Iris pigment epithelial cell (primary cell): ENCODE measurements at regions not wholly inside any gene's neighbourhood (a gene's known extent, or its start where the extent isn't known, plus 50 kb on each side); places are given as distances from the start of the nearest gene placed in this dataset.

Experiments
- DNase-seq: peaks from one replicate; pipeline ENCODE4 v3.0.0-alpha.2; 2011; ENCODE audit warnings: low read depth

DNA sequence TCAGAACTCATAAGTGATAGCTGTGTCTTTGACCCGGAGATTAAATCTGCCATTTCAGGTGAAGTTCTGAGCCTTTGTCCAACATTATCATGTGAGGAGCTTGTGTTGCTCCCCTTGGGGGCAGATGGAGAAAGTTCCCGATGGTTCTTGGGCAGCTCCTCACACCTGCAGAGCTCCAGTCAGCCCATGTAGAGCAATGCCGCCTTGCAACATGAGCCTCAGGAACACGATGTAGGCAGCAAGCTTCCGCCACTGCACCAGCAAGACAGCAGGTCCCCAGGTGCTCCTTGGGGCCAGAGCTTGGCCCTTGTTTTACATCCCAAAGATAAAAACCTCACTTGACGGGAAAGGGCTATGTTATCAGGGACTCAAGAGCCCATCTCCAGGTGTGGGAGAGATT, 292.7 kb downstream of the IRX1 start:
- DNase-seq, result no peak

GRCh38 chr5:3889412-3890142, 293.9 kb downstream of the IRX1 start:
- DNase-seq, result no peak

DNA sequence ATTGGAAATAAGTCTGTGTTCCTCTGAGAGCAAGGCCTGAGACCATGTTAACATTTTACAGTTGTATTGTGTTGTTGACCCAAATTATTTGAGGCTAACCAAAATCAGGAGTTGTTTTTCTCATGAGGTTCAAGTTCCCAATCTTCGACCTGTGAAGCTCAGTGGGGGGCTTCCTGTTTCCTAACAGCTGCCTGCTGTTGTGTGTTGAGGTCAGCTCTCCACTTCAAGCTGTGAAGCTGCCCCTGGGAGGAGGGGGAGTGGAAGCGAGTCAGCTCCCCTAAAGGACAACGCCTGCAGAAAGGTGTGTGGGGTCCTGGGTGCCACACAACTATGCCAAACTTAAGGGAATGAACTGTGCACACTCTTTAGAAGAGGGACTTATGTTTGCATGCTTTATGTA, 295.5 kb downstream of the IRX1 start:
- DNase-seq, result no peak

DNA sequence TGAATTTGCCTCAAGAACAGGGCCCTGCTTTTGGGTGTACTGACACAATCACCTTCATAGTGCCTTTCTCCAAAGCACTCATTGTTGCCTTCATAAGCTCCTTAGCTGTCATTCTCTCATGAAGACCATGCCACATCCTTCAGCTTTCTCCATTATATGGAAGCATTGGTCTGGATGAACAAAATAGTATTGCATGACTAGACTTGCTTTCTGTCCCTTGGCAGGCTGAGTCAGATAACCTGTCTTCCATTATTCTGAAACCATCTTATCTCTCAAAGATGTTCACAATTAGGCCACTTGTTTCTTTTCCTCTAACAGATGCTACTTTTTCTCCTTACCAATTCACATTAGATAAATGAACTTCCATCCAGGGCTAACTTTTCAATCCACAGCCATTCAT, 297.9 kb downstream of the IRX1 start:
- DNase-seq, result no peak

DNA sequence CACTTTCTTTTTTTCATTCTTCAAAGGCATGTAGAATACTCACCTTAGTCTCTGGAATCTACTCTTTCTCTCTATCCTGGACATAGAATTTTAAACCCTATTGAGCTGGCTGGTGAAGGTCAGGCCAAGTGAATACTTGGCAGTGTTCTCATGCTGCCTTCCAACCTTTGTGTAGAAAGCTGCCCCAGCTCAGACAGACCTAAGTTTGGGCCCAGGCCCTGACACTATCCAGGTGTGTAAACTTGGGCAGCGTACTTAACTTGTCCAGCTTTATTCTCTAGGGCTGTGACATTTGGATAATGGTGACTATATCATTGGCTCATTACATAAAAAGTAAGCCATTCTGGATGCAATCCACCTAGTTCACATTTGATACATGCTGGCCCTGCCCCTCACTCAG, 298.3 kb downstream of the IRX1 start:
- no peak for DNase-seq

DNA sequence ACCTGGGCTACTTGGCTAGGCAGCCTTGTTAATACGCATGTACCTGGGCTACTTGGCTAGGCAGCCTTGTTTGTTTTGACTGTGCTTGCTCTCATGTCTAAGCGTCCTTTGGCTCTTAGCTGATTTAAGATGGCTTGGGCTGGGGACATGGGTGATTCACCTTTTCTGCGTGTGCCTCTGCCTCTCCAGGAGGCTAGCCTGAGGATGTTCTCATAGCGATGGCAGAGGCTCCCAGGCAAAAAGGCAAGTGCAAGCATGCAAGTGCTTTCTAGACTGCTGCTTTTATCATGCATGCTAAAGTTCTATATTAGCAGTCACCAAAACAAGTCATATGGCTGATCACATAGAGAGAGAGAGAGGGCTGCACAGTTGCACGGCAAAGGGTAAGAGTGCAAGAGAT, 300.5 kb downstream of the IRX1 start:
- DNase-seq, result no peak

GRCh38 chr5:3899093-3899492, 303.5 kb downstream of the IRX1 start:
- no peak for DNase-seq

DNA sequence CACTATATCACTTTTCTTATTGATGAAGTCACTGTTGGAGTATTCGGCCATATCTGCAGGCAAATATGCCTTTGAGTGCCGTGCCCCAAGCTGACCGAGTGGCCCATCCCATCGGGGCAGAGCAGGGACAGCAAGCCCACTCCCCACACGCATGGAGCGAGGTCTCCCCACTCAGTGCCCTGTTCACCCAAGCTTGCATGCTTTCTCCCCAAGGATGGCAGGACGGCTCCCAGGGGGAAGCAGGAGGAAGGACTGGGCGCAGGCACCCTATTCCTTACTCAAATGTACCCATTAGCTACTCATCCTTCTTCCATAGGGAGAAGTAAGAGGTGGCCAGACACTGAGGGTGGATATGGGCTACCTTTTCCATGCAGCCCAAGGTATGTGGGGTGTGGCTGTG, 309.0 kb downstream of the IRX1 start:
- no peak for DNase-seq

GRCh38 chr5:3905031-3905430, 309.4 kb downstream of the IRX1 start:
- no peak for DNase-seq

GRCh38 chr5:3905521-3905920, 309.9 kb downstream of the IRX1 start:
- DNase-seq, result no peak

DNA sequence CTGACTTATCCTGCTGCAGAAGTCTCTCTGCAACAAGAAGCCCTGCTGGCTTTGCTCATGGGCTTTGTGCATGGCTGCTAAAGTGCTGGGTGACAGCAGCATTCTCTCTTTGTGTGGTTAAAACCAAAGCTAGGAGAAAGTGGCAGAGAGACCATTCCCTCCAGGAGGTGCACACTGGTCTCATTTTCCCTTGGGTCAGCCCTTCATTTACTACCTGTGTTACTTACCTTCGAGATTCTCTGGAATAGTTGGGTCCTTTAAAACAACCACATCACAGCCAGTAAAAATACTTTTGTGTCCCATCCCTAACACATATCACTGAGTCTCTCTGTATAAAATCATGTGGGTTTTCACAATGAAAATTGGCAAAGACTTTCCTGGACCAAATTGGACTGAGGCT, 315.5 kb downstream of the IRX1 start:
- no peak for DNase-seq

DNA sequence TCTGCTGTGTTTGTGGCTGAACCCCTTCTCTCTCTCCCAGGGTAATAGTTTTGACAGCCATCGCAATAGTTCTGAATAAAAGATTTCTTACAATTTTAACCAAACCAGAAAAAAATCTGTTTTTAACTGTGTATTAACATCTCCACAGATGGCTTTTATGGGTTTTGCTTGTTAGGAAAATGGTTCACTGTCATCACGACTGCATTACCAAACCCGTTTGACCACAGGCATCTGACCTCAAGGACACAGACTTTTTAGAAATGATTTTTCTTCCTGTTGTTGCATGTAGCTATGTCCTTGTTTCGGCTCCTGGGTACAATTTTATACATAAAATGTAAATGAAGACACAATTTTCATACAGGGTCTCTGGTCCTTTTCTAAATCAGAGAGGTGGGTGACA, 316.1 kb downstream of the IRX1 start:
- no peak for DNase-seq

- no peak for DNase-seq
Measured at GRCh38 chr5:3912790-3913189, 317.2 kb downstream of the IRX1 start.

DNA sequence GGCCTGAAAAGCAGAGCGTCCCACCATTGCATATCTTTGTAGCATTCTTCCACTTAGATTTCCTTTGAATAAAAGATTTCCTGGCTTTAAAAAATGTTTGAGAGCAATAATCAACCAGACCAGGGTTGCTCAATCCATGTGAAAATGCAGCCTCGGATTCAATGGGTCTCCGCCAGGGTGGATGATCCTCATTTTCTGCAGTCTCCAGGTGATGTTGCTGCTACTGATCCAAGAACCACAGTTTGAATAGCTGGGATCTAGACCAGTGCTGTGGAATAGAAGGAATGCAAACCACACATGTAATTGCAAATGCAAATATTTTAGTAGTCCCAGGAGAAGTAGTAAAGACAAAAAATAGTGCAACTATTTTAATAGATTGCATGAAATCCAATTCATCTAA, 317.6 kb downstream of the IRX1 start:
- no peak for DNase-seq

DNA sequence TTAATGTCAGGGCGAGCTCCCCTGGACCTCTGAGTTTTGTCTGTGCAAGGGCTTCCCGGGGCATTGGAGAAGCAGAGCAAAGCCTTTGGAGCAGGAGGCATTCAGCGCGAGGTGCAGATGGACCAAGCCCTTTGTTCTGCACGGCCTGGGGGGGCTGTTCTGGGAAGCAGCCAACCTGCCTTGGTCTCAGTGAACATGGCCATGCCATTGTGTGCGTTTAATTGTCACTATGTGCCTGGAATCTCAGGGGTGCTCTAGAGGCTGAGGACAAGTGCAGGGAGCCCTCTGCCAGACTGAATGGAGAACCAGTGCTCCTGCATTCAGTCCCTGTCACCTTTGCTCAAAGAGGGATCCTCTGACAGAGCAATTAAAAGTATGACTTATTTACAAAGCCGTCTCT, 329.4 kb downstream of the IRX1 start:
- DNase-seq, result no peak

DNA sequence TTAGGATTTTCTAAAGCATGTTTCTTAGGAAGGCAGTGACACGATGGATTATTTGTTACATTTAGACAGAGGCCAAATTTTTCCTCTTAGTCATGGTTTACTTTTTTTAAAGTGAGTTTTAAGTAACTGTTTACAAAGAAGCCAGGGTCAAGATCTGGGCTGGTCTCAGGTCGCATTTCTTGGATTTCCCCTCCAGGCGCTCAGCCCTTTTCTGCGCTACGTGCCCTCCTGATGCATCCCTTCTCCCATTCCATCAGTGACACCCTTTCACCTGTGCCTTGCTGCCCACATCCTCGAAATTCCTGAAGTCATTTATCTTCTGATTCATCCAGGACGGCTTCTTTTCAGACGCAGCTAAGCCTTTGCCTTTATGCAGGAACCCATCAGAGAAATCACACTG, 330.3 kb downstream of the IRX1 start:
- no peak for DNase-seq

DNA sequence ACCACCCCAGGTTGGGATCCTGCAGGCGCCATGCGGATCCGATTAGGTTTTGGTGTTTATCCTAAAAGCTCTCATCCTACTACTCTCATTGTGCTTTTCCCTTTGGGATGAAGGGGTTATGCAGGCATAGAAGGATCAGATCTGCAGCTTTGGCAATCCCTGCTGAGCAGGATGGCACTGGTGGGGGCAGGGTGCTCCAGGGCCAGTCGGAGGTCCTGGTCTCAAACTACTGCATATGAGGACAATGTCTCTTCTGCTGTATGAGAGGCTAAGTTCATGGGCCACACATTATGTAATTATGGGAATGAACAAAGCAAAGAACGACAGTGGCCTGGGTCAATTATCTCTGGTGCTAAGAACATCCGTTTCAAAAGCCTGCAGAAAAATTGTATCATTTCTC, 334.2 kb downstream of the IRX1 start:
- no peak for DNase-seq

DNA sequence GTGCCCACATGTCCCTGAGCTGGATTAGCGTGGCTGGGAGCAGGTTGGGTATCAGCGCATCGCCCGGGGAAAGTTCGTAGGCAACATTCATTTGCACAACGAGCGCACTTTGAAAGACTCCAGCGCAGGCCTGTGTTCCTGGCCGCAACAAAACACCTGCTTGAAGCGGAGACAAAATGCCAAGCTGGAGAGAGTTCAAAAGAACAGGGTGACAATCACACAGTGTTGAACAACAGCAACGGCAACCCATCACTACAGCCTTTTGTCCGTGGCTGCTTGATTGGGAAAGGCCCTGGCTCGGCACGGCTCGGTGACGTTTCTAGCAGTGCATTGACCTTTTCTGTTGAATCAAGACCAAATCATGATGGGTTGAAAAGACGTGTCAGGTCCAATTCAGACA, 336.3 kb downstream of the IRX1 start:
- no peak for DNase-seq

- no peak for DNase-seq
Measured at GRCh38 chr5:3933536-3933935, 337.9 kb downstream of the IRX1 start.

DNA sequence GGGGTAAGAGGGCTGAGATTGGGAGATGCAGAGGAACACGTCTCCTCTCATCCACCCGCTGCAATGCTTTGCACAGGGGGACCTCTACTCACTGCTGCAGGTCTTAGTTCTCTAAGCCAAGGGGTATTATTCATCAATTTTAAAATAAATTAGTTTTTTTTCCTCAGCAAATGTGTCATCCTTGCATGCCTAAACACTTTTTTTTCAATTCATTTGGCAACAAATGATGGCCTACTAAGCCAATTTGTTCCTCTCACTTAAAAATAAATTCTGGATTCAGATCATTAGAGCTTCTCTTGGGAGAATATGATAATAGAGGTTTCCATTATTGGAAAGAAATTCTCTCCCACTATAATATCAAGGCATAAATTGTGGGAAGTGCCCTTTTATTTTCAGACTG, 338.3 kb downstream of the IRX1 start:
- DNase-seq, result no peak

- DNase-seq, result no peak
Measured at GRCh38 chr5:3943859-3944258, 348.2 kb downstream of the IRX1 start.

GRCh38 chr5:3944930-3945329, 349.3 kb downstream of the IRX1 start:
- no peak for DNase-seq

- DNase-seq, result no peak
Measured at GRCh38 chr5:3948838-3949237, 353.2 kb downstream of the IRX1 start.

DNA sequence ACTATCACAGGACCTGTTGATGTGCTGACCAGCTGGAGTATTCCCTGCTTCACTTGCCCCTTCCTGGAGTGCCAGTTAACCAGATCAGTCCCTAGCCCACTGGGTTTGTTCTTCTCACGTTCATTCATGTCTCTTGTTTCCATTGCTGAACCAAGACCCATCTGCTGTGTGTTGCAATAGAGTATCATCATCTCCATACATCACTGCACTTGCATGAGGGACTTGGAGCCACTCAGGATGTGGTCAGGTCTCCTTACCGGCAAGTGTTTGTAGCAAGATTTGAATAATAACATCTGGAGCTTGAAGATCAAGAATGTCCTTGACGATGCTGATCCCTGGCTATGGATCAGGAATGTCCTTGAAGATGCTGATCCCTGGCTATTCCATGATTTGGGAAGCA, 358.6 kb downstream of the IRX1 start:
- no peak for DNase-seq

- no peak for DNase-seq
Measured at GRCh38 chr5:3954633-3955032, 359.0 kb downstream of the IRX1 start.
